ENCODE measurements at regions not wholly inside any gene's neighbourhood (a gene's known extent, or its start where the extent isn't known, plus 50 kb on each side); places are given as distances from the start of the nearest gene placed in this dataset.

- no peak for DNase-seq (ENCODE audit: low read depth)
- H3K4me3 ChIP-seq (ENCODE audit: control insufficient read depth, low read depth, low read length): no peak overlapping the region
- no peak for TF ChIP-seq CTCF (IDR thresholded peaks at IDR 0.05; ENCODE audit: control insufficient read depth, insufficient read depth, low read depth, low read length, missing control alignments)
Measured at GRCh38 chr2:128477026-128477820, 158.6 kb upstream of the HS6ST1 start.

GRCh38 chr2:128477891-128478290 is 159.2 kb upstream of the HS6ST1 start:
- no peak for DNase-seq (ENCODE audit: low read depth)
- H3K4me3 ChIP-seq (ENCODE audit: control insufficient read depth, low read depth, low read length): no peak overlapping the region
- TF ChIP-seq CTCF (IDR thresholded peaks at IDR 0.05; ENCODE audit: control insufficient read depth, insufficient read depth, low read depth, low read length, missing control alignments): no peak

GRCh38 chr2:128485761-128486639 is 167.3 kb upstream of the HS6ST1 start:
- DNase-seq (ENCODE audit: low read depth): no peak
- H3K4me3 ChIP-seq (ENCODE audit: control insufficient read depth, low read depth, low read length): no peak overlapping the region
- TF ChIP-seq CTCF (IDR thresholded peaks at IDR 0.05; ENCODE audit: control insufficient read depth, insufficient read depth, low read depth, low read length, missing control alignments): no peak

GRCh38 chr2:128486640-128487375 is 168.1 kb upstream of the HS6ST1 start:
- no peak for DNase-seq (ENCODE audit: low read depth)
- no peak for TF ChIP-seq CTCF (IDR thresholded peaks at IDR 0.05; ENCODE audit: control insufficient read depth, insufficient read depth, low read depth, low read length, missing control alignments)
- H3K4me3 ChIP-seq (ENCODE audit: control insufficient read depth, low read depth, low read length): no peak overlapping the region

- H3K4me3 ChIP-seq (ENCODE audit: control insufficient read depth, low read depth, low read length): no peak overlapping the region
- no peak for DNase-seq (ENCODE audit: low read depth)
- TF ChIP-seq CTCF (IDR thresholded peaks at IDR 0.05; ENCODE audit: control insufficient read depth, insufficient read depth, low read depth, low read length, missing control alignments): no peak
Measured at GRCh38 chr2:128487650-128488387, 169.2 kb upstream of the HS6ST1 start.

GRCh38 chr2:128488434-128488833 is 169.8 kb upstream of the HS6ST1 start:
- no peak for TF ChIP-seq CTCF (IDR thresholded peaks at IDR 0.05; ENCODE audit: control insufficient read depth, insufficient read depth, low read depth, low read length, missing control alignments)
- H3K4me3 ChIP-seq (ENCODE audit: control insufficient read depth, low read depth, low read length): no peak overlapping the region
- no peak for DNase-seq (ENCODE audit: low read depth)
